Ovary (tissue), 7 donors: ENCODE measurements at regions not wholly inside any gene's neighbourhood (a gene's known extent, or its start where the extent isn't known, plus 50 kb on each side); places are given as distances from the start of the nearest gene placed in this dataset.

Source experiments
- DNase-seq, 5 donors: peaks; one replicate each; pipeline ENCODE4 v3.0.0-alpha.2; 2019 to 2020
- H3K27ac ChIP-seq, 2 donors: fragments of 200-600 bp; one replicate each; pipeline versions ENCODE4 v1.5.1 to v1.8.0; 2019 to 2022
- H3K27me3 ChIP-seq: fragments of 200-600 bp; one replicate; pipeline ENCODE4 v1.8.0; 2022
- H3K36me3 ChIP-seq: fragments of 200-600 bp; sonication (generic); one replicate; pipeline ENCODE4 v1.5.1; 2019
- H3K4me1 ChIP-seq: one replicate; pipeline ENCODE4 v1.8.1; 2013; ENCODE audit warnings: mild to moderate bottlenecking, moderate library complexity; ENCODE audit not compliant: insufficient read depth
- H3K4me3 ChIP-seq: fragments of 200-600 bp; sonication (generic); one replicate; pipeline ENCODE4 v1.5.1; 2017
- H3K9me3 ChIP-seq, 2 donors: fragments of 200-600 bp in 1 of 2; sonication (generic) in 1 of 2; one replicate each; pipeline versions ENCODE4 v1.5.1 to v1.8.1; 2013 to 2019; ENCODE audit warnings: mild to moderate bottlenecking in 1 of 2, moderate library complexity in 1 of 2
- EP300 ChIP-seq: sonication (generic); formaldehyde crosslinking; IDR thresholded peaks from one replicate; pipeline ENCODE4 v1.6.1; 2017; ENCODE audit warnings: antibody characterized with exemption
- POLR2A ChIP-seq: fragments of 450-650 bp; IDR thresholded peaks from one replicate; pipeline ENCODE4 v1.6.1; 2017; ENCODE audit warnings: antibody characterized with exemption, mild to moderate bottlenecking, moderate library complexity
- WGBS, 3 donors: extraction: QIAGEN DNeasy Blood & Tissue Kit in 1 of 3; methylation state at CpG; one replicate each; pipeline versions ENCODE4 v1.1.5 to v1.1.7; 2013 to 2017; 5-methylcytosine and 5-hydroxymethylcytosine counted together
- intact Hi-C, 4 donors: fragments of 100-400 bp; cut with DNase I; formaldehyde crosslinking; loops; one replicate each; pipeline versions ENCODE4 v1.11.0 to v1.15.1; 2022 to 2023
- TF ChIP-seq, protein P1 (sequence below), 3 donors: fragments of 450-650 bp in 2 of 3; fragments of 200-600 bp in 1 of 3; IDR thresholded peaks; one replicate each; pipeline versions ENCODE4 v1.5.1 to v1.8.0; 2016 to 2022; ENCODE audit warnings: antibody characterized with exemption in 3 of 3, mild to moderate bottlenecking in 1 of 3
- donor health status: DM: no; HTN: no; CAD: no; lungs with moderate emphysema.
- donor health status: DM: no; HTN: no; CAD: no.
- donor health status: Bipolar disorder and iron deficiency.
- donor health status: DM: no; HTN: no; CAD: no.
- donor health status: DM: yes; HTN: yes; CAD: no.

DNA sequence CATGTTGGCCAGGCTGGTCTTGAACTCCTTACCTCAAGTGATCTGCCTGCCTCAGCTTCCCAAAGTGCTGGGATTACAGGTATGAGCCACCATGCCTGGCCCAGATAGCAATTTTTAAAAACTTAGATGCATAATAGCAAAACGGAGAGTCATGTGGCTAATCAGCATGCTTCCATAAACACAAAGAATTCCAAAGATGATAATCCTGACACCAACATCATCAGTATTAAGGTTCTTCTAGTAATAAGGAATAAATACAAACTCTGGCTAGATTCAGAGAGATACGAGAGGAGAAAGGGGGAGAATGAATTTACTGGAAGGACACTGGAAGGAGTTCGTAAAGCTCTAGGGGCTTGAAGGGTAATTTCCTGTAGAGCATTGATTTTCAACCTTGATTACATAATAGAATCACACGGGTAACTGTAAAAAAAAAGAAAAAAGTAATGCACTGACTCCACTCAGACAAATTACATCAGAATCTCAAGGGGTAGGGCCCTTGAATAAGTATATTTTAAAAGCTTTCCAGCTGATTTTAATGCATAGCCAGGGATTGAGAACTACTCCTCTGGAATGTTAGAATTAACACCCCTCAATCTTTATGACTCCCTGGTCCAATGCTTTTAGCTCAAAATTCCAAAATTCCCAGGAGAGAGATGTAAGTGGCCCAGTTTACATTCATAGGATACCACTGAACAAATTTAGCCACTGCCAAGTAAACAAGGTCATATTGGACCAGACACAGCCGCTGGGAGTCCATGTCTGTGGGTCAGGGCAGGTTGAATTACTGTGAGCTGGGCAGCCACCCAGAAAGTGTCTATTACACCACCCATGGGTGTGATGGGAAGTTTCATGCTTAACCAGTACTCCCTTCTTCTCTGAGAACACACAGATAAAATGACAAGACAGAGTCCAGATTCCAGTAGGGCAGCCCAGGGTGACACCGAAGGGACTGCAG, 243.9 kb downstream of the TBL1XR1 start:
- no peak for TF ChIP-seq EP300
- no peak for TF ChIP-seq POLR2A
- TF ChIP-seq, protein P1, sequence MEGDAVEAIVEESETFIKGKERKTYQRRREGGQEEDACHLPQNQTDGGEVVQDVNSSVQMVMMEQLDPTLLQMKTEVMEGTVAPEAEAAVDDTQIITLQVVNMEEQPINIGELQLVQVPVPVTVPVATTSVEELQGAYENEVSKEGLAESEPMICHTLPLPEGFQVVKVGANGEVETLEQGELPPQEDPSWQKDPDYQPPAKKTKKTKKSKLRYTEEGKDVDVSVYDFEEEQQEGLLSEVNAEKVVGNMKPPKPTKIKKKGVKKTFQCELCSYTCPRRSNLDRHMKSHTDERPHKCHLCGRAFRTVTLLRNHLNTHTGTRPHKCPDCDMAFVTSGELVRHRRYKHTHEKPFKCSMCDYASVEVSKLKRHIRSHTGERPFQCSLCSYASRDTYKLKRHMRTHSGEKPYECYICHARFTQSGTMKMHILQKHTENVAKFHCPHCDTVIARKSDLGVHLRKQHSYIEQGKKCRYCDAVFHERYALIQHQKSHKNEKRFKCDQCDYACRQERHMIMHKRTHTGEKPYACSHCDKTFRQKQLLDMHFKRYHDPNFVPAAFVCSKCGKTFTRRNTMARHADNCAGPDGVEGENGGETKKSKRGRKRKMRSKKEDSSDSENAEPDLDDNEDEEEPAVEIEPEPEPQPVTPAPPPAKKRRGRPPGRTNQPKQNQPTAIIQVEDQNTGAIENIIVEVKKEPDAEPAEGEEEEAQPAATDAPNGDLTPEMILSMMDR (IDR thresholded peaks at IDR 0.05) = no peak
- no peaks in the 10 kb centered on the region for H3K9me3 ChIP-seq
- intact Hi-C loops = no loop called here
- H3K27ac ChIP-seq = no peak overlapping the region
- no peaks in the 10 kb centered on the region for H3K27me3 ChIP-seq
- WGBS, 3 donors = 14 to 19% (median 14%) methylated on average over 6 of the region's 6 CpGs
- no peaks in the 10 kb centered on the region for H3K36me3 ChIP-seq
- peaks cover 8% of the 10 kb centered on the region for H3K4me1 ChIP-seq
- no peak overlapping the region for H3K4me3 ChIP-seq
- DNase-seq = peak; percentile 42 to 74 (median 50)

DNA sequence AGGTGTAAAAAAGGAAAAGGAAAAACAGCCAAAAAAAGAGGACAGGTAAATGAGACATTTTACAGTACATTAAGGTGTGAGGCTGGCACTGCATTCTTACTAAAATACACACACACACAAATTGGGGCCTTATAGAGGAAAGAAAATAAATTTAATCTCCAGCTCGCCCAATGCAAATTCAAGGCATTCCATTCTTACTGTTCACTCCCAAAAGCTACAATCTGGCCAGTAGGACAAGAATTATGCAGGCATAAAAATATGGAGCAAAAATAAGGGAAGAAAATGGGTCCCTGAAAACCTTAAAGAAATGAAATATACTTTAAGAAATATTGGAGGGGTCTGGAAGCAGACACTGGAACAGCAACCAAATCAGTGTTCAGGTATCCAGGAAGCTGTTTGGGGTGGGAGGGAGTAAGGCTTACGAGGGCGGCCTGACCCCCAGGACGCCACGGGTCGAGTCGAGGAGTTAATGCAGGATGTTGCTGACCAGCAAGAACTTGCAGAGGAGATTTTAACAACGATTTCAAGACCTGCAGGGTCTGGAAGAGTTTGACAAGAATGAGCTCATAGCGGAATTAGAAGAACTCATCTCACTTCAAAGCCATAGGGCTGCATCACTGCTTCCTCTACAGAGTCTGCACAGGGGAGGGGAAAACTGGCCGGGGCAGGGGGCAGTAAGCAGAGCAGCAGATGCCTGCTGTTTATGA, 245.5 kb downstream of the TBL1XR1 start:
- Histone ChIP-seq H3K36me3 (no peaks in the 10 kb centered on the region), H3K27me3 (no peaks in the 10 kb centered on the region), H3K4me3 (no peak overlapping the region), H3K9me3 (no peaks in the 10 kb centered on the region), H3K27ac (no peak overlapping the region), H3K4me1 (peaks cover 8% of the 10 kb centered on the region)
- 44 to 48% (median 47%) methylated on average over 10 of the region's 10 CpGs for whole genome bisulfite sequencing, 3 donors
- TF ChIP-seq, protein P1 (IDR thresholded peaks at IDR 0.05) = no peak
- TF ChIP-seq POLR2A (no peak), EP300 (no peak)
- DNase-seq = no peak
- intact Hi-C loops = no loop called here

DNA sequence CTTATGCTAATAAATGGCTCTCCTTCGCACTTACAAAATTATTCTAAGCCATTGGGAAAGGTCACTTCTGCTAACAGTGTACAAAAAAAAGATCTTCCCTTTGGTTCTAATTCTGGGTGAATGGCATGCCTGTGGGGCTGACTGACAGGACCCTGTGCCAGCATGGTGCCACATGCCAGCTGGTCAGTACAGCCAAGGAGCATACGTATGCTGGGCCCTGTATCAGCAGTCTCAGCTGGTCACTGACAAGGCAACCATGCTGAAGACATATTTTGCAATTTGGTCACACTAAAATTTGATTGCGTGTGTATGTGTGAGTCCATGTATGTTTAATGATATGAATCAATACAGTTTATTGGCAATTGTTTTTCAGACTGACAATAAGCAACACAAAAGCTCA, 246.1 kb downstream of the TBL1XR1 start:
- Histone ChIP-seq H3K27ac (no peak overlapping the region), H3K36me3 (no peaks in the 10 kb centered on the region), H3K27me3 (no peaks in the 10 kb centered on the region), H3K4me1 (peaks cover 8% of the 10 kb centered on the region), H3K4me3 (no peak overlapping the region), H3K9me3 (no peaks in the 10 kb centered on the region)
- no peak for DNase-seq
- TF ChIP-seq, protein P1 (IDR thresholded peaks at IDR 0.05) = no peak
- TF ChIP-seq POLR2A (no peak), EP300 (no peak)
- intact Hi-C loops = no loop called here
- 67 to 80% (median 75%) methylated on average over 3 of the region's 3 CpGs for WGBS, 3 donors

GRCh38 chr3:176950743-176951142, 246.5 kb downstream of the TBL1XR1 start:
- intact Hi-C loops = no loop called here
- WGBS, 3 donors = 12 to 24% (median 17%) methylated on average over 3 of the region's 3 CpGs
- Histone ChIP-seq H3K27ac (no peak overlapping the region), H3K27me3 (no peaks in the 10 kb centered on the region), H3K4me1 (peaks cover 8% of the 10 kb centered on the region), H3K36me3 (no peaks in the 10 kb centered on the region), H3K4me3 (no peak overlapping the region), H3K9me3 (no peaks in the 10 kb centered on the region)
- TF ChIP-seq, protein P1 (IDR thresholded peaks at IDR 0.05) = no peak
- TF ChIP-seq POLR2A = no peak
- TF ChIP-seq EP300 = no peak
- no peak for DNase-seq
